ENCODE measurements at regions not wholly inside any gene's neighbourhood (a gene's known extent, or its start where the extent isn't known, plus 50 kb on each side); places are given as distances from the start of the nearest gene placed in this dataset.
A peak's percentile ranks its signal among the peaks of the same experiment; 100 is the strongest.

DNA sequence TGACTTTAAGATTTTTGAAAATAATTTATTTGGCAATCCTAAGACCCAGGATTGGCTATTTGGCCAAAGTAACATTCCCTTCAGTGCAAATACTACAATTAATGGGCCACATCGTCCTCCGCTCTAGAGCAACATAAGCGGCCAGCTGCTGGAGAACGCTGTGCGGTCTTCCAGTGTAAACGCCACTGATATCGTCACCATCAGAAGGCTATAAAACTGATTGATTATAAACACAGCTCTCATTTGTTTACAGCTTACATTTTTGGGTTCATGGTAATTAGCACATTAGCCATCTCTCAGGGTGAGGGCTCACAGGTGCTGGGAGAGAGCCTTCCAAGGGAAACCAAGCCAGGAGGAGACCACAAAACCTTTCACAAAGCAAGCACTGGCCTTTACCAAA, 130.1 kb upstream of the BMP4 start:
- no peak overlapping the region for H4K8ac ChIP-seq (ENCODE audit: low read depth in 2 of 2, low read length in 2 of 2)
- peak; percentile 39 for DNase-seq
- H4K20me1 ChIP-seq (ENCODE audit: insufficient read depth, low read length), result no peaks in the 10 kb centered on the region
- H2AFZ ChIP-seq (replicated peaks; ENCODE audit: low read length, poor library complexity), result no peak overlapping the region
- H3K14ac ChIP-seq (replicated peaks; ENCODE audit: low read depth, low read length), result no peak overlapping the region
- H3K27me3 ChIP-seq (ENCODE audit: control insufficient read depth, insufficient read depth, low read length), result no peaks in the 10 kb centered on the region; the same call in 1 of the 2 replicates
- no peak overlapping the region for H3K23ac ChIP-seq (ENCODE audit: low read depth, low read length)
- no peaks in the 10 kb centered on the region for H3K79me1 ChIP-seq (ENCODE audit: low read depth in 1 of 2, low read length in 2 of 2)
- no peak for ATAC-seq (ENCODE audit: low read depth)
- BruUV-seq (replicated peaks), result no TSS peak
- H2AK9ac ChIP-seq (replicated peaks; ENCODE audit: low read depth, low read length, poor library complexity), result no peak overlapping the region
- H3K9me1 ChIP-seq (ENCODE audit: insufficient read depth, low read length), result no peaks in the 10 kb centered on the region
- H2BK15ac ChIP-seq (ENCODE audit: low read depth, low read length), result no peak overlapping the region
- in situ Hi-C loops (cut with MboI; ENCODE audit: low sequenced_read_pairs) (no loop called here), dilution Hi-C loops (cut with HindIII; ENCODE audit: low sequenced_read_pairs, unreplicated experiment) (no loop called here), intact Hi-C loops (cut with micrococcal nuclease) (loop anchor here (2.0 kb wide), 1 partner anchor 22 kb away; no protein-coding TSS in a partner anchor)
- no peak overlapping the region for H2BK120ac ChIP-seq (ENCODE audit: low read depth, low read length)
- H3K9me3 ChIP-seq (ENCODE audit: control insufficient read depth, insufficient read depth, low read length), result no peaks in the 10 kb centered on the region
- no peak for TF ChIP-seq FOS (IDR thresholded peaks at IDR 0.05; ENCODE audit: low read depth, low read length)
- no peak for TF ChIP-seq POLR2A (IDR thresholded peaks at IDR 0.05; ENCODE audit: low read depth, low read length)
- TF ChIP-seq, protein P1, sequence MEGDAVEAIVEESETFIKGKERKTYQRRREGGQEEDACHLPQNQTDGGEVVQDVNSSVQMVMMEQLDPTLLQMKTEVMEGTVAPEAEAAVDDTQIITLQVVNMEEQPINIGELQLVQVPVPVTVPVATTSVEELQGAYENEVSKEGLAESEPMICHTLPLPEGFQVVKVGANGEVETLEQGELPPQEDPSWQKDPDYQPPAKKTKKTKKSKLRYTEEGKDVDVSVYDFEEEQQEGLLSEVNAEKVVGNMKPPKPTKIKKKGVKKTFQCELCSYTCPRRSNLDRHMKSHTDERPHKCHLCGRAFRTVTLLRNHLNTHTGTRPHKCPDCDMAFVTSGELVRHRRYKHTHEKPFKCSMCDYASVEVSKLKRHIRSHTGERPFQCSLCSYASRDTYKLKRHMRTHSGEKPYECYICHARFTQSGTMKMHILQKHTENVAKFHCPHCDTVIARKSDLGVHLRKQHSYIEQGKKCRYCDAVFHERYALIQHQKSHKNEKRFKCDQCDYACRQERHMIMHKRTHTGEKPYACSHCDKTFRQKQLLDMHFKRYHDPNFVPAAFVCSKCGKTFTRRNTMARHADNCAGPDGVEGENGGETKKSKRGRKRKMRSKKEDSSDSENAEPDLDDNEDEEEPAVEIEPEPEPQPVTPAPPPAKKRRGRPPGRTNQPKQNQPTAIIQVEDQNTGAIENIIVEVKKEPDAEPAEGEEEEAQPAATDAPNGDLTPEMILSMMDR (conservative IDR thresholded peaks at IDR 0.05; ENCODE audit: low read depth, low read length), result no peak
- no peak for TF ChIP-seq MAZ (IDR thresholded peaks at IDR 0.05; ENCODE audit: borderline replicate concordance, low read depth, low read length)
- TF ChIP-seq MAFK (IDR thresholded peaks at IDR 0.05; ENCODE audit: low read depth, low read length), result no peak
- TF ChIP-seq, protein P2, sequence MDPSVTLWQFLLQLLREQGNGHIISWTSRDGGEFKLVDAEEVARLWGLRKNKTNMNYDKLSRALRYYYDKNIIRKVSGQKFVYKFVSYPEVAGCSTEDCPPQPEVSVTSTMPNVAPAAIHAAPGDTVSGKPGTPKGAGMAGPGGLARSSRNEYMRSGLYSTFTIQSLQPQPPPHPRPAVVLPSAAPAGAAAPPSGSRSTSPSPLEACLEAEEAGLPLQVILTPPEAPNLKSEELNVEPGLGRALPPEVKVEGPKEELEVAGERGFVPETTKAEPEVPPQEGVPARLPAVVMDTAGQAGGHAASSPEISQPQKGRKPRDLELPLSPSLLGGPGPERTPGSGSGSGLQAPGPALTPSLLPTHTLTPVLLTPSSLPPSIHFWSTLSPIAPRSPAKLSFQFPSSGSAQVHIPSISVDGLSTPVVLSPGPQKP (IDR thresholded peaks at IDR 0.05; ENCODE audit: borderline replicate concordance, low read depth, low read length), result no peak
- TF ChIP-seq, protein P3, sequence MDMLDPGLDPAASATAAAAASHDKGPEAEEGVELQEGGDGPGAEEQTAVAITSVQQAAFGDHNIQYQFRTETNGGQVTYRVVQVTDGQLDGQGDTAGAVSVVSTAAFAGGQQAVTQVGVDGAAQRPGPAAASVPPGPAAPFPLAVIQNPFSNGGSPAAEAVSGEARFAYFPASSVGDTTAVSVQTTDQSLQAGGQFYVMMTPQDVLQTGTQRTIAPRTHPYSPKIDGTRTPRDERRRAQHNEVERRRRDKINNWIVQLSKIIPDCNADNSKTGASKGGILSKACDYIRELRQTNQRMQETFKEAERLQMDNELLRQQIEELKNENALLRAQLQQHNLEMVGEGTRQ (IDR thresholded peaks at IDR 0.05; ENCODE audit: low read depth, low read length), result no peak
- no peak for TF ChIP-seq SMC3 (IDR thresholded peaks at IDR 0.05; ENCODE audit: low read depth, low read length)
- no peak for TF ChIP-seq NFE2L2 (IDR thresholded peaks at IDR 0.05; ENCODE audit: low read depth, low read length)
- TF ChIP-seq RCOR1 (IDR thresholded peaks at IDR 0.05; ENCODE audit: insufficient replicate concordance, low read length), result no peak
- no peak for TF ChIP-seq RAD21 (IDR thresholded peaks at IDR 0.05; ENCODE audit: low read length)
- TF ChIP-seq RFX5 (IDR thresholded peaks at IDR 0.05; ENCODE audit: low read depth, low read length), result no peak
- TF ChIP-seq MXI1 (IDR thresholded peaks at IDR 0.05; ENCODE audit: borderline replicate concordance, low read depth, low read length), result no peak
- no peak for TF ChIP-seq BHLHE40 (IDR thresholded peaks at IDR 0.05; ENCODE audit: low read depth, low read length)
- H2BK20ac ChIP-seq (ENCODE audit: low read depth, low read length), result no peak overlapping the region
- H3K27ac ChIP-seq (ENCODE audit: insufficient read depth, low read length), result no peak overlapping the region; the same call in 1 of the 2 replicates
- H3K56ac ChIP-seq (ENCODE audit: extremely low read depth, insufficient read depth, low read length), result no peak overlapping the region
- WGBS, 2 experiments (ENCODE audit: extremely low coverage in 2 of 2, insufficient read length in 1 of 2), result no CpG with 5 or more reads among the region's 7 CpGs
- no peak overlapping the region; the same call in 1 of the 2 replicates for H3K4me2 ChIP-seq (ENCODE audit: low read depth, low read length)
- H3K18ac ChIP-seq (ENCODE audit: low read depth, low read length), result no peak overlapping the region
- no peaks in the 10 kb centered on the region for H3K36me3 ChIP-seq (ENCODE audit: control insufficient read depth, insufficient read depth, low read length)
- H4K91ac ChIP-seq (ENCODE audit: insufficient read depth, low read depth, low read length), result no peak overlapping the region
- H3K4me3 ChIP-seq (ENCODE audit: insufficient read depth, low read depth, low read length), result no peak overlapping the region
- H4K5ac ChIP-seq (ENCODE audit: low read depth, low read length), result no peak overlapping the region
- H2AK5ac ChIP-seq (ENCODE audit: low read depth, low read length), result no peak overlapping the region
- no peak overlapping the region for H2BK5ac ChIP-seq (ENCODE audit: low read depth, low read length, poor library complexity, severe bottlenecking)
- no peak overlapping the region for H3K9ac ChIP-seq (ENCODE audit: low read depth, low read length)
- H3K4me1 ChIP-seq (ENCODE audit: control insufficient read depth, insufficient read depth, low read length), result peaks cover 8% of the 10 kb centered on the region; the same call in 1 of the 2 replicates
- H3K4ac ChIP-seq (ENCODE audit: low read depth, low read length), result no peak overlapping the region
- ChIA-PET POLR2A (ENCODE audit: unreplicated experiment) (no interaction called here), CTCF (no interaction called here)
